Fibroblast of skin of abdomen (primary cell): ENCODE measurements at regions not wholly inside any gene's neighbourhood (a gene's known extent, or its start where the extent isn't known, plus 50 kb on each side); places are given as distances from the start of the nearest gene placed in this dataset.
"Not testable (repeated sequence)": the region's sequence is repeated elsewhere in the genome, so short reads cannot be mapped to it uniquely, and the experiment has no call there.

ENCODE experiments used
- DNase-seq: peaks from one replicate; pipeline ENCODE4 v3.0.0-alpha.2; 2013

DNA sequence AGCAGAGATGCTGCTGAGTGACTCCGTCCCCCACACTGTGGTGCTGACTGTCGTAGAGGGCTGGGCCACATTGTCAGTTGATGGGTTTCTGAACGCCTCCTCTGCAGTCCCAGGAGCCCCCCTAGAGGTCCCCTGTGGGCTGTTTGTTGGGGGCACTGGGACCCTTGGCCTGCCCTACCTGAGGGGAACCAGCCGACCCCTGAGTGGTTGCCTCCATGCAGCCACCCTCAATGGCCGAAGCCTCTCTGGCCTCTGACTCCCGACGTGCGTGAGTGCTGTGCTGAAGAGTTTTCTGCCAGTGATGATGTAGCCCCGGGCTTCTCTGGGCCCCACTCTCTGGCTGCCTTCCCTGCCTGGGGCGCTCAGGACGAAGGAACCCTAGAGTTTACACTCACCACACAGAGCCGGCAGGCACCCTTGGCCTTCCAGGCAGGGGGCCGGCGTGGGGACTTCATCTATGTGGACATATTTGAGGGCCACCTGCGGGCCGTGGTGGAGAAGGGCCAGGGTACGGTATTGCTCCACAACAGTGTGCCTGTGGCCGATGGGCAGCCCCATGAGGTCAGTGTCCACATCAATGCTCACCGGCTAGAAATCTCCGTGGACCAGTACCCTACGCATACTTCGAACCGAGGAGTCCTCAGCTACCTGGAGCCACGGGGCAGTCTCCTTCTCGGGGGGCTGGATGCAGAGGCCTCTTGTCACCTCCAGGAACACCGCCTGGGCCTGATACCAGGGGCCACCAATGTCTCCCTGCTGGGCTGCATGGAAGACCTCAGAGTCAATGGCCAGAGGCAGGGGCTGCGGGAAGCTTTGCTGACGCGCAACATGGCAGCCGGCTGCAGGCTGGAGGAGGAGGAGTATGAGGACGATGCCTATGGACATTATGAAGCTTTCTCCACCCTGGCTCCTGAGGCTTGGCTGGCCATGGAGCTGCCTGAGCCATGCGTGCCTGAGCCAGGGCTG lies 181.1 kb downstream of the TBC1D2B start:
- not testable (repeated sequence) for DNase-seq

DNA sequence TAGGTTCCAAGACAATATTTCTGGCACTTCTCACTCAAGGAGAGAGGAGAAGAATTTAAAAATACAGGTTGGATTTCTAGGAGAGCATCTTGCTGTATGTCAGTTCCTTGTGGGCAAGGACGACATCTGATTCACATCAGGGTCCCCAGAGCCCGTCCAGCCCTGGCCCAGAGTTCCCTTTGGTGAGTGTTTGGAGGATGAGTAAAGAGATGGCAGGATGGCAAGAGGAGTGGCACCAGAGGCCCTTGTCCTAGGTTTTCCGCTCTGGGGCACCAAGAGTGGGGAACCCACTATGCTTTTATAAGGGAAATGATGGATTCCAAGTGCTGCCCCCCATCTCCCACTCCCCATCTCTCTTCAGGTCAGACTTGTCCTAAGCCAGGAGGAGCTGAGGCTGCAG lies 181.8 kb downstream of the TBC1D2B start:
- DNase-seq = no peak

DNA sequence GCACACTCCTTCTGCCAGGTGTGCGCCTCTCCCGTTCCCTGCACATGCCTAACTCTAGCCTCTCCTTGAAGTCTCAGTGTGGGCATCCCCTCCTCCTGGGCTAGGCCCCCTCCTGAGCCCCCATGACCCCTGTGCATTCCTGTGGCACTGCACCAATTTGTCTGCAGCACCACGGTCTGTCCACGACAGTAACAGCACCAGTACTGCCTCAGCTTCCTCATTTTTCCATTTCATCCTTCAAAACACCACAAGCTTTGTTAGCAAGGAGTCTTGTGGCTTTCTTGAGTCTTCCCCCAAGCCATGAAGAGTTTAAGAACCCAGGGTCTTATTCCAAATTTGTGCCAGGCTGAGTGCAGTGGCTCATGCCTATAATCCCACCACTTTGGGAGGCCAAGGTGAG lies 182.4 kb downstream of the TBC1D2B start:
- DNase-seq = not testable (repeated sequence)

DNA sequence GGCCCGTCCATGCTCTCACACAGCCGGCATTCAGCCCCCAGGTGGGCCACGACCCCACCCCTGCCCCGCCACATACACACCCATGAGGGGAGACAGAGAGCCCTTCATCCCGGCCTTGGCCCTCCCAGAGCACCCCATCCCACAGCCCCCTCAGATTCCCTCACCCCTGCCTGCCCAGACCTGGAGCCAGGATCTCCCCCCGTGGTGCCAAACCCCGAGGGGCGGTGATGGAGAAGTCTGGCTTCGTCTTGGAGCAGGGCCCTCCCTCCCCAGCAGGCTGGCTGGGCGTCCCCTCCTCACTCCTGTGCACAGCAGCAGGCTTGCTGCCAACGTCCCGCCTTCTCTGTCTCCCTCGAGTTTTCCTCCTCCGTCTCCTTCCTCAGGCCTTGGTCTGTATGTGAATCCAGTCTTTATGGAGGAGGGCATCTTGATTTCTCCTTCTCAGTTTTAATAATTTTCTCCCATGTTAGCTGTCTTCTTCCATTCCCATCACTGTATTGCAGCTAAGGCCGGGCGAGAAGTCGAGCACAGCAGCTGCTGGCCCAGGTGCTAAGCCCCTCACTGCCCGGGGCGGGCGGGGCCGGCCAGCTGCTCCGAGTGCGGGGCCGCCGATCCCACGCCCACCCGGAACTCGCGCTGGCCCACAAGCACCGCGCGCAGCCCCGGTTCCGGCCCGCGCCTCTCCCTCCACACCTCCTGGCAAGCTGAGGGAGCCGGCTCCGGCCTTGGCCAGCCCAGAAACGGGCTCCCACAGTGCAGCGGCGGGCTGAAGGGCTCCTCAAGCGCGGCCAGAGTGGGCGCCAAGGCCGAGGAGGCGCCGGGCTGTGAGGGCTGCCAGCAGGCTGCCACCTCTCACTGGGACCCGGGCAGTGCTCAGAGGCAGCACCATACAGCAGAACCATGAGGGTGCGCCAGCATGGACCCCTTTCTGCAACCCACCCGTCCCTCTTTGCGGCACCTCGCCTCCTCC lies 183.6 kb downstream of the TBC1D2B start:
- not testable (repeated sequence) for DNase-seq

DNA sequence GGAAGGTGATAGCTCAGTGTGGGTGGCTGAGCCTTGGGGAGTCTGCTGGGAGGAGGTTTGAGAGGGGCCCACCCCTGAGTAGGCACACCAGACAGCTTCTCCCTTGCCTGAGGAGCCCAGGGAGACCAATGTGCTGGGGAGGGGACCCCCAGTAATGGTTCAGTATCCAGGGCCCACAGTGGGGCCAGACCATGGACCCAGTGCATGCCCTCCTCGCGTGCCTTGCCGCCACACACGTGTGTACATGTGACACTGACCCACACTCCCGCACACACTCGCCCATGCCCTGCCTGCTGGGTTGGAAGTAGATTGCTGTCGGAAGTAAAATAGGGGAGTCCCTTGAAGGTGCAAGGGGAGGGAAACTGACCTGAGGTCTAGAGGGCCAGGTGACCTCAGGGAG lies 184.3 kb downstream of the TBC1D2B start:
- not testable (repeated sequence) for DNase-seq

DNA sequence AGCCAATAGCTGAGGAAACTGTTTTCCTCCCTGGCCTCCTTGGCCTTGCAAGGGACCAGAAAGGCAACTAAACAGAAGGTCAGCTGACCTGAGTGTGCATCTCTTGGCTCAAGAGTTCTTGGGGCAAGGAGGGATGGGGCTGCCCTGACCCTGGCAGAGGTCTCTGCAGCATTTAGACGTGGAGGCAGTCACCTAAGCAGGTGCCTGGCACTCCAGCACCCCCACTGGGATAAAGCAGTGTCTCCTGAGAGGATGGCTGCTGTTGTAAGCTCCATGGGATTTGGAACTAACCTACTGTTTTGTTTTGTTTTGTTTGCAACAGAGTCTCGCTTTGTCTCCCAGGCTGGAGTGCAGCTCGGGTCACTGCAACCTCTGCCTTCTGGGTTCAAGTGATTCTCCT lies 185.2 kb downstream of the TBC1D2B start:
- no peak for DNase-seq

DNA sequence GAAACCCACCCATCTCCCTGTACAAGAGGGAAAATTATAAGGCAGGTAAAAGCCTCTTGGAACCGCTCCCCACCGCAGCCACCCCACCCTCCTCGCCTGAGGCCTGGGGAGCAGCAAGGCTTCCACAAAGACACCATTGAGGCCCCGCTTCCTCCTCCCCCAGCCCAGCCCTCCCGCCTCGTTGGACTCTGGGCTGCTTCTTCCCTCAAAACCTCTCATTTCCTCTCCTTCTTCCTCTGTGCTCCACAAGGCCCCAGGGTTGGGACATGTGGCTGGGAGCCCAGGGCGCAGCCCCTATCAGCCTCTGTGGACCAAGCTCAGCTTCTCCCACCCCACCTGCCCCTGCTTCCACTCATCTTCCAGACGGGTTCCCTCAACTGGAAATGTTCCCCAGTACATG lies 185.6 kb downstream of the TBC1D2B start:
- not testable (repeated sequence) for DNase-seq

DNA sequence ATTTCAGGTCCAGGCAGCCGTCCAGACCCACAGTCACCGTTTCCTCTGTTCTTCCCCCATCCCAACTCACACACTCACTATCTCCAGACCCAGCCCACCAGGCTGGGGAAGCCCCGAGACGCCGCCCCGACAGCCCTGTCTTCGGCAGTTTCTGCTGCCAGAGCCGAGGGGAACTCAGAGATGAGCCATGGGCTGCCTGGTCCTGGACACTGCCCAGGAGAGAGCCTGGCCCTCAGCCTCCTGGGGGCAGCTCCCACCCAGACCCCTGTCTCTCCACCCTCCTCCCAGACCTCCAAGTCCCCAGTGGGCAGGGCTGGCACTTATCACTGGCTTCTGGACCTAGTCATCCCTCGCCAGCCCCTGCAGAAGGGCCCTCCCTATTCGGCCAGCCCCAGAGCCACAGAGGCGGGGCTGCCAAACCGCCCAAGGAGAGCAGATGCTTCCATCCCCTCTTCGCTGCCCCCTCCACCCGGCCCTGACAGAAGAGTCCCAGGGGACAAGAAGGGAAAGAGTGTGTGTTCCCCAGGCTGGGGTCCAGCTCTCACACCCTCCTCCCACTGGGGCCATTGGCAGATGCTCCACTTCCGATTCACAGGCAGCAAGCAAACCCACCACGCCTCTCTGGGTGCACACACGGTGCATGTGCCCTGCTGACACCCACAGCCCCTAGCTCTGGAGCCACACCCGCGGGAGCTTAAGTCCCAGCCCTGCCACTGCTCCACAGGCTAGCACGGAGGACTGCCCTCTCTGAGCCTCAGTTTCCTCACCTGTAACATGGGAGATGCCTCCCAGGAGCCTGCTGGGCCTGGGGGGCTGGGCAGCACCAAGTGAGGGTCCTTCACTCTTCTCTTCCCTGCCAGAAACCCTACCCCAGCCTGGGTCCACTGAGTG lies 186.4 kb downstream of the TBC1D2B start:
- peak; percentile 41 for DNase-seq

DNA sequence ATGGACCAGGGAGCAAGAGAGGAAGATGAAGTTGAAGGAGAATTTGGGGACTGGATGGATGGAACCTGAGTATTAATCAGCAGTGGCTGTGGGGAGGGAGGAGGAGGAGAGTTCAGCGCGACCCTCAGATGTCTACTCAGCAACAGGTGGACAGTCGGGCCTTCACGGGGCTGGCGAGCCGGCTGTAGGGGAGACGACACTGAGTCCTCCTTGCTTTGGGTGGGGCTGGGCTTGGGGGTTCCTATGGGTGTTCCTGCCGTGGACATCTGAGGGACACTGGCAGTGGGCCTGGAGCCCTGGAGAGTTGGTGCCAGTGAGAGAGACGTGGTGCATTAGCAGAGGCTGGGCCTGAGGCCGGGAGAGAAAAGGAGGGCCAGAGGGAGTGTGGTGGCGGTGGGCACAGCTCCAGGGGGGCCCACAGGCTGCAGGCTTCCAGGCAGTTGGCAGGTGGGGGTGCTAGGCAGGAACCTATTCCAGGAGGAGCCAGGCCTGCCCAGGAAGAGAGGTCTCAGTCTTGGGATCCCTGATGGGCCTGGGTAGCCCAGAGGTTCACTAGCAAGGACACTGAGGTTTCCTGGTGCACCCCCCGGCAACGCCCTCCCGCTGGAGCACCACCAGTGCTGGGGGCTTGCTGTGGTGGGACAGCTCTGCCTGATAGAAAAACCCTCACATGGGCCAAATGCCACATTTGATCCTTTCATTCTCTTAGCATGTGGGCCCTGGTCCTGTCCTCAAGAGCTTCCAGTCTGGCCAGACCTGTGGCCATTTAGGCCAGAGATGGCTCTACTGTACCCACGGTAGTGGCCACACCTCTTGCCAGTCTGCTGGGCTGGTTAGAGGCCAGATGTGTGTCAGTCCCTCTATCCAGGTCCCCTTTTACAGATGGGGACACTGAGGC lies 187.4 kb downstream of the TBC1D2B start:
- DNase-seq = not testable (repeated sequence)

DNA sequence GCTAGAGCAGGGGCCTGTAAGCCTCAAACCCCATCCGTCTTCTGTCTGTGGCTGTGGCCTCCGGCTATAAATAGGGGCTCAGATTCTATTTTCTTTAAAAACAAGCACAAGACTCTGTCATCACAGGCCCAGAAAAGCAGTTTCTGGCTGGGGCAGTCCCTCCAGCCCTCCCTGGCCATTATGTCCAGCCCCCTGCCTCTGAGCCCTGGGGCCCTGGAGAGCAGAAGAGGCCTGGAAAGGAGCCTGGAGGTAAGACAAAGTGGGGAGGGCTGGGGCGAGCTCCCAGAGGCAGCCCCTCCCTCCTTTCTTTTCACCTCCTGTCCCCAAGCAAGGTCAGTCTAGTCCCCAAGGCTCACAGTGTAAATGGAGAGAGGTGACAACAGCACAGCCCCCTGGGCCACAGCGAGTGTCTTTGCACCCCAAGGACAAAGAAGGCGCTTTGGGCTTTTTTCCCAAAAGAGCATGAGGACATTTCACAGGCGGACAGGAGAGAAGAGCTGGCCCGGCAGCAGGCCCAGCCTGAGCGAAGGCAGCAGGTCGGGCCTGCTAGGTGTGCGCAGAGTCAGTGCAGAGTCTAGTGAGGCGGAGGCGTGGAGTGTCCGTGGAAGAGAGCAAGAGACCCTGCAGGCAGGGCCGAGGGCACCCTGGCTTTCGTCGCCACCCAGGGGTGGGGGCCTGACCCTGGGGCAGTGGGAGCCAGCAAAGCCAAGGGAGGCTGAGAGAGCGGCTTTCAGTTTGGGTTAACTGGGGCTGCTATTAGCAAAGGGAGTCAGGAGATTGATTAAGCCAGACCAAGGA lies 188.3 kb downstream of the TBC1D2B start:
- no peak for DNase-seq

DNA sequence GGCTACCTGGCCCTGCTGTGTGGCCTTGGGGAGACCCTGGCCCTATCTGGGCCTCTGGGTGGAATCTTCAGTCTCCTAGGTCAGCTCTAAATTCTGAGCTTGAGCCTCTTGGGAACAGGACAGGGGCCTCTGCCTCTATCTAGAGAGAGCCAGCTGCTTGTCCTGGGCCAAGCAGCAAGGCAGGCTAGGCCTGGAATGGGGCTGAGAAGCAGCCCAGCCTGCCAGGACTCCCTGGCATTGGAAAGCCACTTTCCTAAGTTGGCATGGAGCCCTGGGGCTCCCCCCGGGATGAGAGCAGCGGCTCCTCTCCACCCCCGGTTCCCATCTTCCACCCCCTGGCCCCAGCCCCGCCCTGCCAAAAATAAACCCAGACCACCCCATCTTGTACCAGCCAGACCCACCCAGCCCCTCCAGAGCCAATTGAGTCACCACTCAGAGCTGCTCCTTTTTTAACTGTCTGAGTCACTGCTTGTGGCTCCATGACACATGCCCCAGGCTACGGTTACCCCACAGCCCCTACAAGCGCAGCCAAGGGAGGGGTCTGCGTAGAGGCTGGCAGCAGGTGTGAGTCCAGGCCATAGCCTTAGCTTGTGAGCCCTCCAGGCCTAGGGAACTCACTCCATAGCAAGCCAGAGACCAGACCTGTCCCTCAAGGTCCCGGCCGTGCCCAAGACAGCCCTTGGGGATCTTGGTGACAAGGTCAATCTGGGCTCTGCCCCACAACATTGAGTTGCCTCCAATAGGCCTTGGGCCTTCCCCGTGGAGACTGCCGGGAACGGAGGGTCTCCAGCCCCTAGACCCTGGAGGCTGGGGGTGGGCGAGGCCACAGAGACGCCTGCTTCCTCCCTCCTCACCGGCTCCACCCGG lies 189.7 kb downstream of the TBC1D2B start:
- DNase-seq = not testable (repeated sequence)

DNA sequence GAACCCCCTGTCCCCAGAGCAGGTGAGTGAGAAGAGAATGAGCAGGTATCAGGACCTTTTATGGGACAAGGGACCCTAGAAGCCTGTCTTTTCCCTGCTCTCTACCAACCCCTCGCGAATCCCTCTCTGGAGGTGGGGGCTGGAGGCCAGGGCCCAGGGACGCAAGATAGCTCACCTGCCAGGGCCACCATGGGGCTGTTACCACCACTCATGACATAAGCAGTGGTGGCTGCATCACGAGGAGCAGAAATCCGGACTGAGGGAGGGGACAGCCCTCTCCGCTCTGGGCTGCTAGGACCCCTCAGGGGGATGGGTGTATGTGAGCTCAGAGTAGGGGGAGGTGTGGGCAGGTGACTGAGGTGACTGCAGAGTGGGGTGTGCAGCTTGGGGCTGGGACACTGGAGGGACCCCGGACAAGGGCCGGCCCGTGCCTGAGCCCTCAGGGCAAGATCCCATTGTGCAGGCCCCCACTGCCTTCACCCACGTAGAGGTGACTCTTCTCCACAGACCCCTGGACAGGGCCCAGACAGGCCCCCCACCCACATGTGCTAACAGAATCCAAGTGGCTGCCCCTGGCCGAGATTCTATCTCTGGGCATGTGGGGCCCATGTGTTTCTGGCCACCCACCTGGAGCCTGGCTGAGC lies 190.6 kb downstream of the TBC1D2B start:
- no peak for DNase-seq

DNA sequence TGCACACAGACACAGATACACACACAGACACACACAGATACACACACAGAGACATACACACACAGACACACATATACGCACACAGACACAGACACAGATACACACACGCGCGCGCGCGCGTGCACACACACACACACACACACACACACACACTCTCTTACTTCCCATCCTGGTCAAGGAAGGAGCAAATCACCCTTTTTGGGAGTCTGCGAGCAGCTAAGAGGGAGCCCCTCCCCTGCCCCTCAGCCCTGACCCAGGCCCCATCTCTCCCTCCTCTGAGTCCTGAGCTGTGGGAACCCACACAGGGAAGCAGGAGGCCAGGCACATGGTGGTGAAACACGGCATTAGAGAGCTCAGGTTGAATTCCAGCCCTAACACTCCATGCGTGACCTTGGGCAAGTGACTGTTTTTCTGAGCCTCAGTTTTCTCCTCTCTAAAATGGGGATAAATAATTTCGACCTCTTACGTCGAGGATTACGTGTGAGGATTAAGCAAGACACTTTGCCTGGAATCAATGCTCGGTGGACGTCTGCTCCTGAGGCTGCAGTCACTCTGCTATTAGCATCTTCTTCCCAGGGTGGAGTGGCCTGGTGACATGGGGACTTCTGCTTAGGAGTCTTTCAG lies 191.5 kb downstream of the TBC1D2B start:
- DNase-seq = not testable (repeated sequence)

DNA sequence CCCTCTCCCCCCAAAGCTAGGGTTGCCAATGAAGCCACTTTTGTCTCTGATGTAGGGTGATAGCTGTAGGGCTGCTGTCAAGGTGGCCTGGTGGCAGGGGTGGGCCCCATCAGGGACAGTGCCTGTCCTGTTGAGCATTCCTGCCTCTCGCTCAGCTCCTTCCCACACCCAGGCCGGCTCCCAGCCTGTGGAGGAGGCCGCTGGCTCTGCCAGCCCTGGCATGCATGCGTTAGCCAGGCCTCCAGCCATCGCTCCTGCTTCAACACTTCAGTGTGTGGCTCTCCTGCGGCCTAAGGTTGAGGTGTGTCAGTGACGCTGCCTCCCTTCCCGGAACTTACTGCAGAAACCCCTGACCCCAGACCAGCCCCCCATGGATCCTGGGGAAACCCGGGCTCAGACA lies 194.5 kb downstream of the TBC1D2B start:
- not testable (repeated sequence) for DNase-seq

DNA sequence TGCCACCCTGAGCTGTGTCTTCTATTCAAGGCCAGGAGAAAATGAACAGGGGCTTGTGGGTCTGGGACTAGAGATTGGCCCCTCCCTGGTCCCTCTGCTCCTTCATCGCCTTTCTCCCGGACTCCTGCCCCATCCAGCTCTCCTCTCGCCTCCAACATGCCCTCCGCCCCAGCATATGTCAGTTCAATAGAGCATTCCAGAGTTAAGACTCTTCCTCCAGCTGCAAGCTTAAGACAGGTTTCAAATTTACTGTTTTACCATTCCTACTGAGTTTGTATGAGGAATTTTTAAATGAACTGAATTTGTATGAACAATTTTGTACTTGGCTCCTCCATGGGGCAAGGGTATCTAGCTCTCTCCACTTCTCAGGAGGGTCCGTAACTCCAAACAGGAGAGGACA lies 195.6 kb downstream of the TBC1D2B start:
- DNase-seq = no peak

DNA sequence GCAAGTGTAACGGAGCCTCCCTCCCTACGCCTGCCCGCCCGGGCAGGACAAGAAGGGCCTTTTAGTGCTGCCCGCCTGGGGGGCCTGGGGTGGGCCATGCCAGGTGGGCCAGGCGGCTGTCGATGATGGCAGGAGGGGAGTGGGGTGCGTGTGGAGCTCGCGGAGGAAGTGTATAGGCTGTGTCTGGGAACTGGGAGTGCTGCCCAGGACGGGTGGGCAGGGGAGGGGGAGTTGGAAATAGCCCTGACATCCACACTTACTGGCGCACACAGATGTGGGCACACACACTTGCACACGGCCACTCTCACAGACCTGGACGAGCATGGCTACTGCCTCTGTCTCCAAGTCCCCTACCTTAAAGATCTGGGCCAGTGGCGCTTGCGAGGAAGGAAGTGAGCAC lies 196.0 kb downstream of the TBC1D2B start:
- not testable (repeated sequence) for DNase-seq

DNA sequence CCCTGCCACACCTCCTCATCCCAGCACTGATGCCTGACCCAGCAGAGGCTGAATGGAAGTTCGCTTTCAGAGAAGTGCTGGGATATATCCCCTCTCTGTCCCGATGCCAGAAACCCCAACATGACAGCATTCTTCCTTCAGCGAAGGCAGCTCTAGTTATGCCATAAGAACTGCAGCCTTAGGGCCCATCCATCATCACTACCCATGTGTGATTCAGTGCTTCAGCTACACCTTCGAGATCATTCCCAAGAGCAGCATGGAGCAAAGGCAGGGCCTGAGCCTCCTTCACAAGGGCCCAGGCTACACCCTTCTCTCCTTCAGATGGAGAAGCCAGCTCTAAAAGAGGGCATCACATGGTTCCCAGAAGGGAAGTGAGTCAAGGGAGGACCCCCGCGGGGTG lies 198.0 kb downstream of the TBC1D2B start:
- peak; percentile 70 for DNase-seq
